ENCODE measurements at regions not wholly inside any gene's neighbourhood (a gene's known extent, or its start where the extent isn't known, plus 50 kb on each side); places are given as distances from the start of the nearest gene placed in this dataset.

- no peak for FAIRE-seq
Measured at GRCh38 chr10:131685007-131685406, 215.8 kb upstream of the PPP2R2D start.

GRCh38 chr10:131685576-131685975 is 215.2 kb upstream of the PPP2R2D start:
- ATAC-seq (no peak), FAIRE-seq (no peak), DNase-seq (ENCODE audit: low read depth in 1 of 2, low spot score in 1 of 2) (no peak)
- ChIA-PET CTCF (no interaction called here), POLR2A (no interaction called here)
- Histone ChIP-seq H3K9me3 (no peaks in the 10 kb centered on the region), H3K4me2 (no peak overlapping the region), H3K27ac (no peak overlapping the region), H3K4me1 (no peaks in the 10 kb centered on the region), H3K4me3 (no peak overlapping the region)
- WGBS (ENCODE audit: missing lambda C conversion rate): 53% methylated on average over 10 of the region's 10 CpGs
- no peak for TF ChIP-seq HOXB13 (CRISPR knock-in tag; IDR thresholded peaks at IDR 0.05; ENCODE audit: low read depth)
- TF ChIP-seq RCOR1 (IDR thresholded peaks at IDR 0.05; ENCODE audit: low read depth, low read length): no peak
- no peak for TF ChIP-seq BHLHE40 (IDR thresholded peaks at IDR 0.05; ENCODE audit: low read depth, low read length)

More at GRCh38 chr10:131685007-131685406, 215.8 kb upstream of the PPP2R2D start:
- no peak for TF ChIP-seq ZFP36 (IDR thresholded peaks at IDR 0.05; ENCODE audit: borderline replicate concordance, partially characterized antibody)
- TF ChIP-seq, protein P1, sequence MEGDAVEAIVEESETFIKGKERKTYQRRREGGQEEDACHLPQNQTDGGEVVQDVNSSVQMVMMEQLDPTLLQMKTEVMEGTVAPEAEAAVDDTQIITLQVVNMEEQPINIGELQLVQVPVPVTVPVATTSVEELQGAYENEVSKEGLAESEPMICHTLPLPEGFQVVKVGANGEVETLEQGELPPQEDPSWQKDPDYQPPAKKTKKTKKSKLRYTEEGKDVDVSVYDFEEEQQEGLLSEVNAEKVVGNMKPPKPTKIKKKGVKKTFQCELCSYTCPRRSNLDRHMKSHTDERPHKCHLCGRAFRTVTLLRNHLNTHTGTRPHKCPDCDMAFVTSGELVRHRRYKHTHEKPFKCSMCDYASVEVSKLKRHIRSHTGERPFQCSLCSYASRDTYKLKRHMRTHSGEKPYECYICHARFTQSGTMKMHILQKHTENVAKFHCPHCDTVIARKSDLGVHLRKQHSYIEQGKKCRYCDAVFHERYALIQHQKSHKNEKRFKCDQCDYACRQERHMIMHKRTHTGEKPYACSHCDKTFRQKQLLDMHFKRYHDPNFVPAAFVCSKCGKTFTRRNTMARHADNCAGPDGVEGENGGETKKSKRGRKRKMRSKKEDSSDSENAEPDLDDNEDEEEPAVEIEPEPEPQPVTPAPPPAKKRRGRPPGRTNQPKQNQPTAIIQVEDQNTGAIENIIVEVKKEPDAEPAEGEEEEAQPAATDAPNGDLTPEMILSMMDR (IDR thresholded peaks at IDR 0.05): no peak
- no peak for TF ChIP-seq HDAC2 (IDR thresholded peaks at IDR 0.05)
- TF ChIP-seq, protein P2, sequence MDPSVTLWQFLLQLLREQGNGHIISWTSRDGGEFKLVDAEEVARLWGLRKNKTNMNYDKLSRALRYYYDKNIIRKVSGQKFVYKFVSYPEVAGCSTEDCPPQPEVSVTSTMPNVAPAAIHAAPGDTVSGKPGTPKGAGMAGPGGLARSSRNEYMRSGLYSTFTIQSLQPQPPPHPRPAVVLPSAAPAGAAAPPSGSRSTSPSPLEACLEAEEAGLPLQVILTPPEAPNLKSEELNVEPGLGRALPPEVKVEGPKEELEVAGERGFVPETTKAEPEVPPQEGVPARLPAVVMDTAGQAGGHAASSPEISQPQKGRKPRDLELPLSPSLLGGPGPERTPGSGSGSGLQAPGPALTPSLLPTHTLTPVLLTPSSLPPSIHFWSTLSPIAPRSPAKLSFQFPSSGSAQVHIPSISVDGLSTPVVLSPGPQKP (IDR thresholded peaks at IDR 0.05; ENCODE audit: low read depth, low read length): no peak
- TF ChIP-seq JUNB (IDR thresholded peaks at IDR 0.05): no peak
- TF ChIP-seq, protein P3, sequence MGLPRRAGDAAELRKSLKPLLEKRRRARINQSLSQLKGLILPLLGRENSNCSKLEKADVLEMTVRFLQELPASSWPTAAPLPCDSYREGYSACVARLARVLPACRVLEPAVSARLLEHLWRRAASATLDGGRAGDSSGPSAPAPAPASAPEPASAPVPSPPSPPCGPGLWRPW (IDR thresholded peaks at IDR 0.05): no peak
- Histone ChIP-seq H3K4me1 (no peaks in the 10 kb centered on the region), H3K4me3 (no peak overlapping the region), H3K27ac (no peak overlapping the region), H3K9me3 (no peaks in the 10 kb centered on the region), H3K4me2 (no peak overlapping the region)
- ATAC-seq (no peak), DNase-seq (ENCODE audit: low read depth in 1 of 2, low spot score in 1 of 2) (no peak)
- ChIA-PET POLR2A (no interaction called here), CTCF (no interaction called here)
- WGBS (ENCODE audit: missing lambda C conversion rate): 27% methylated on average over 7 of the region's 7 CpGs

DNA sequence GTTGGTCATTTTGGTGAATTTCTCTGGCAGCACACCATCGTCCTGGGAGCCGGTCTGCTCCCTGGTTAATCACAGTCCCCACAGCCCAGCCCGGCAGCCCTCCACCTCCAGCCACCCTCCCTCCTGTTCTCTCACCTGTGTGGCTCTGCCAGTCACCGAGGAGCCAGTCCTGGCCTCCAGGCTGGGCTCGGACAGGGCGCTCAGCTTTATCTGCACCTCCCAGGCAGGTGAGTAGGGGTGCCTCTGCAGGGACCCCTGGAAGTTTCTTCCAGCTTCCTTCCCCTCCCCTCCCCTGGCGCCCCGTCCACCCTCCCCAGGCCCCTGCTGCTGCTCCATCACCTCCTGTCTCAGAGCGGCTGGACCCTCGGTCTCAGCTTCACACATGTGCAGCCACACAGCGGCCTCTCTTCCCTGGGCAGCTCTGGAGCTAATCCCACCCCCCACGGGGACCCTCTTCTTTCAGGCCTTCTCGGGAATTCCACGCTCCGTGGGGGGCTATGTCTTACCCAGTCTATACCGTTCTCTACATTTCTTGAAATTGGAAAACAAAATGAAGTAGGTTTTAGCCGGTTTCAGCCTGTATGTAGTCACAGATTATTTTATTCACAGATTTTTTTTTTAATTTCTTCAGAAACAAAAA is 213.9 kb upstream of the PPP2R2D start:
- 34% methylated on average over 12 of the region's 17 CpGs for WGBS (ENCODE audit: missing lambda C conversion rate)
- Histone ChIP-seq H3K9me3 (no peaks in the 10 kb centered on the region), H3K4me2 (no peak overlapping the region), H3K4me3 (no peak overlapping the region), H3K27ac (no peak overlapping the region), H3K4me1 (no peaks in the 10 kb centered on the region)
- POLR2A ChIA-PET: no interaction called here
- CTCF ChIA-PET: no interaction called here
- ATAC-seq (no peak), FAIRE-seq (no peak), DNase-seq (ENCODE audit: low read depth in 1 of 2, low spot score in 1 of 2) (no peak)
- no peak for TF ChIP-seq ZFP36 (IDR thresholded peaks at IDR 0.05; ENCODE audit: borderline replicate concordance, partially characterized antibody)
- no peak for TF ChIP-seq EHMT2 (IDR thresholded peaks at IDR 0.05; ENCODE audit: low read depth)
- TF ChIP-seq KDM5A (IDR thresholded peaks at IDR 0.05): no peak
- TF ChIP-seq, protein P4, sequence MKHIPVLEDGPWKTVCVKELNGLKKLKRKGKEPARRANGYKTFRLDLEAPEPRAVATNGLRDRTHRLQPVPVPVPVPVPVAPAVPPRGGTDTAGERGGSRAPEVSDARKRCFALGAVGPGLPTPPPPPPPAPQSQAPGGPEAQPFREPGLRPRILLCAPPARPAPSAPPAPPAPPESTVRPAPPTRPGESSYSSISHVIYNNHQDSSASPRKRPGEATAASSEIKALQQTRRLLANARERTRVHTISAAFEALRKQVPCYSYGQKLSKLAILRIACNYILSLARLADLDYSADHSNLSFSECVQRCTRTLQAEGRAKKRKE (CRISPR knock-in tag; IDR thresholded peaks at IDR 0.05; ENCODE audit: low read depth): no peak
- TF ChIP-seq CBX8 (IDR thresholded peaks at IDR 0.05): no peak
- TF ChIP-seq RARB (CRISPR knock-in tag; IDR thresholded peaks at IDR 0.05): no peak

GRCh38 chr10:131688304-131688703 is 212.5 kb upstream of the PPP2R2D start:
- ATAC-seq (no peak), DNase-seq (ENCODE audit: low read depth in 1 of 2, low spot score in 1 of 2) (no peak), FAIRE-seq (no peak)
- no peak overlapping the region for H3K4me2 ChIP-seq
- WGBS (ENCODE audit: missing lambda C conversion rate): 36% methylated on average over 1 of the region's 1 CpG
- TF ChIP-seq ESRRA (IDR thresholded peaks at IDR 0.05; ENCODE audit: borderline replicate concordance, low read length): no peak
- no peak for TF ChIP-seq HOXA7 (CRISPR knock-in tag; IDR thresholded peaks at IDR 0.05)
- no peak for TF ChIP-seq NPAS2 (CRISPR knock-in tag; IDR thresholded peaks at IDR 0.05; ENCODE audit: borderline replicate concordance)
- TF ChIP-seq JUNB (IDR thresholded peaks at IDR 0.05): no peak
- TF ChIP-seq ZC3H11A (IDR thresholded peaks at IDR 0.05): no peak
- no peak for TF ChIP-seq SMC3 (IDR thresholded peaks at IDR 0.05)
- no peak for TF ChIP-seq EP300 (IDR thresholded peaks at IDR 0.05)
- no peak for TF ChIP-seq CHD2 (IDR thresholded peaks at IDR 0.05; ENCODE audit: low read length, partially characterized antibody)
- TF ChIP-seq FOSL2 (IDR thresholded peaks at IDR 0.05): no peak
- TF ChIP-seq FOSL2 (CRISPR knock-in tag; IDR thresholded peaks at IDR 0.05): no peak
- TF ChIP-seq KDM1A (IDR thresholded peaks at IDR 0.05; ENCODE audit: low read depth): no peak
- TF ChIP-seq RFX5 (IDR thresholded peaks at IDR 0.05): no peak
- TF ChIP-seq MYC (IDR thresholded peaks at IDR 0.05; ENCODE audit: borderline replicate concordance, low read length): no peak
- ChIA-PET POLR2A (no interaction called here), CTCF (no interaction called here)
- no peak overlapping the region for H3K4me3 ChIP-seq
- H3K27ac ChIP-seq: no peak overlapping the region
- no peaks in the 10 kb centered on the region for H3K9me3 ChIP-seq
- no peaks in the 10 kb centered on the region for H3K4me1 ChIP-seq
